ENCODE measurements at regions not wholly inside any gene's neighbourhood (a gene's known extent, or its start where the extent isn't known, plus 50 kb on each side); places are given as distances from the start of the nearest gene placed in this dataset.

GRCh38 chr15:39393575-39394335 lies 187.1 kb upstream of the THBS1 start:
- TF ChIP-seq CTCF (IDR thresholded peaks at IDR 0.05; ENCODE audit: control insufficient read depth, insufficient read depth, low read depth, low read length, missing control alignments), result no peak

GRCh38 chr15:39394496-39394895 lies 186.4 kb upstream of the THBS1 start:
- no peak for TF ChIP-seq CTCF (IDR thresholded peaks at IDR 0.05; ENCODE audit: control insufficient read depth, insufficient read depth, low read depth, low read length, missing control alignments)

More at GRCh38 chr15:39393575-39394335, 187.1 kb upstream of the THBS1 start:
- H3K4me3 ChIP-seq (ENCODE audit: control insufficient read depth, low read depth, low read length), result no peak overlapping the region
- no peak for DNase-seq (ENCODE audit: low read depth)

GRCh38 chr15:39396979-39397615 lies 183.8 kb upstream of the THBS1 start:
- H3K4me3 ChIP-seq (ENCODE audit: control insufficient read depth, low read depth, low read length), result no peak overlapping the region
- no peak for DNase-seq (ENCODE audit: low read depth)
- no peak for TF ChIP-seq CTCF (IDR thresholded peaks at IDR 0.05; ENCODE audit: control insufficient read depth, insufficient read depth, low read depth, low read length, missing control alignments)

More at GRCh38 chr15:39394496-39394895, 186.4 kb upstream of the THBS1 start:
- no peak for DNase-seq (ENCODE audit: low read depth)
- no peak overlapping the region for H3K4me3 ChIP-seq (ENCODE audit: control insufficient read depth, low read depth, low read length)

GRCh38 chr15:39397883-39398282 lies 183.0 kb upstream of the THBS1 start:
- DNase-seq (ENCODE audit: low read depth), result no peak
- no peak overlapping the region for H3K4me3 ChIP-seq (ENCODE audit: control insufficient read depth, low read depth, low read length)
- TF ChIP-seq CTCF (IDR thresholded peaks at IDR 0.05; ENCODE audit: control insufficient read depth, insufficient read depth, low read depth, low read length, missing control alignments), result no peak

- DNase-seq (ENCODE audit: low read depth), result no peak
- no peak overlapping the region for H3K4me3 ChIP-seq (ENCODE audit: control insufficient read depth, low read depth, low read length)
- TF ChIP-seq CTCF (IDR thresholded peaks at IDR 0.05; ENCODE audit: control insufficient read depth, insufficient read depth, low read depth, low read length, missing control alignments), result no peak
Measured at GRCh38 chr15:39399600-39399999, 181.3 kb upstream of the THBS1 start.

GRCh38 chr15:39400002-39400401 lies 180.9 kb upstream of the THBS1 start:
- TF ChIP-seq CTCF (IDR thresholded peaks at IDR 0.05; ENCODE audit: control insufficient read depth, insufficient read depth, low read depth, low read length, missing control alignments), result no peak
- no peak for DNase-seq (ENCODE audit: low read depth)
- no peak overlapping the region for H3K4me3 ChIP-seq (ENCODE audit: control insufficient read depth, low read depth, low read length)

Measured in AG09309 (cell line).